GM19395 (cell line): ENCODE measurements at regions not wholly inside any gene's neighbourhood (a gene's known extent, or its start where the extent isn't known, plus 50 kb on each side); places are given as distances from the start of the nearest gene placed in this dataset.

Experiments used
- ATAC-seq: cut with Tn5 transposase; IDR thresholded peaks from one replicate; pipeline ENCODE4 v1.9.1; 2021; ENCODE audit warnings: mild to moderate bottlenecking, moderate library complexity; ENCODE audit not compliant: unreplicated experiment

GRCh38 chr2:145617420-145617819 is 1097.5 kb upstream of the ZEB2 start:
- no peak for ATAC-seq

- ATAC-seq = no peak
These were observed 1095.7 kb upstream of the ZEB2 start for GRCh38 chr2:145615626-145616025.

DNA sequence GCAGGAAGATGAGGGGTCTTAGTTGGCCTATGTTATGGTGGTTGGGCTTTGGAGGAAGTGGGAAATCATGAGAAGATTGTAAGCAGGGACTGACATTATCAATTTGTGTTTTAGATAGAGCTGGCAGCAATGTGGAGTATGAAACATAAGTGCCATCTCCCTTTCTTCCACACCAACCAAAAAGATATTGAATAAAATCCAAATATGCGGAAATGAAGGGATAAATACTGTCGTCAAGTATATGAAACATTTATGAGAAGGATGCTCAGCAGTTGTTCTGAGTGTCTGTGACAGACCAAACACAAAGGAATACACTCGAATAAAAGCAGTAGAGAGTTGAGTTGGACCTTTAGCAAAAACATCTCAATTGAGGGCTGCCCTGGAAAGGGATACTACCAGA is 1090.0 kb upstream of the ZEB2 start:
- no peak for ATAC-seq

DNA sequence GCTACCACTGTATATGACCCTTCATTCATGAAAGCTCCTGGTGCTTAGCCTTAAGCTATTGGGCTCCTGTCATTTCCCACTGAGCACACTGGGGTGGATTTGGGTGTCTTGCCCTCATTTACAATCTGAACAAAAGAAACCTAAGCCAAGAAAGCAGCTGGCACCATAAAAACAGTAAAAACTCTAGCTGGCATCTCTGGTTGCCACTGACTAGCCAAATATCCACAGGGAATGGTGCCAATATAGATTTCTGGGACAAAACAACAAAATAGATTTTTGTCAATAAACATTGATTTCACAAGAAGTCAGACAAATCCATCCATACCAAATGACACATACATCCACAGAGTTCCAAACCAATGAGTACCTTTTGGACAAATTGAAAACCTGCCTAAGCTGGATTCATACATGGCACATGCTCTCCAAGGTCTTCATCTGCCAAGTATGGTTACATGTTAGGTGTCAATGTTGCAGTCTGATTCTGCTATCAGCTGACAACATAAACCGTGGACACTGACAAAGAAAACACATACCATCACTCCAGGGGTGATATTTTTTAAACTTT is 1081.5 kb upstream of the ZEB2 start:
- ATAC-seq = no peak

- ATAC-seq = no peak
These were observed 1080.9 kb upstream of the ZEB2 start for GRCh38 chr2:145600811-145601210.

DNA sequence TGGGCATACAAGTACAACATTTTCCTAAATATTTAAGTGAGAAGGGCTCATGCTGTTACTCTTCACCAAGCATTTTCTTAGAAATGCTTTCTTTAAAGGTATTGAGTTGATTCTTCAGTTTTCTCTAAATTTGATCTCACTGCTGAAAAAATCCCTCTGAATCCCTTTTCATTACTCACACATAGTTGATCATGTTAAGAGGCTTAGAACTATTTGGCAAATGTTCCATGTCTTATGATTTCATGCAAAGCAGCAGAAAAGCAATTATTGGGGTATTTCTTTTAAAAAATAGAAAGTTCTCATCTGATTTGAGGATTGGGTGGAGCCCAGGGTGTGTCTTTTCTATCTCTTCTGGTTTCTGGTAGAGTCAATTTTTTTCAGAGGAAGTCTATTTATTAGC is 1079.8 kb upstream of the ZEB2 start:
- ATAC-seq = no peak

GRCh38 chr2:145598434-145598833 is 1078.5 kb upstream of the ZEB2 start:
- ATAC-seq = no peak

- no peak for ATAC-seq
These were observed 1077.9 kb upstream of the ZEB2 start for GRCh38 chr2:145597809-145598208.

GRCh38 chr2:145597006-145597405 is 1077.1 kb upstream of the ZEB2 start:
- no peak for ATAC-seq

DNA sequence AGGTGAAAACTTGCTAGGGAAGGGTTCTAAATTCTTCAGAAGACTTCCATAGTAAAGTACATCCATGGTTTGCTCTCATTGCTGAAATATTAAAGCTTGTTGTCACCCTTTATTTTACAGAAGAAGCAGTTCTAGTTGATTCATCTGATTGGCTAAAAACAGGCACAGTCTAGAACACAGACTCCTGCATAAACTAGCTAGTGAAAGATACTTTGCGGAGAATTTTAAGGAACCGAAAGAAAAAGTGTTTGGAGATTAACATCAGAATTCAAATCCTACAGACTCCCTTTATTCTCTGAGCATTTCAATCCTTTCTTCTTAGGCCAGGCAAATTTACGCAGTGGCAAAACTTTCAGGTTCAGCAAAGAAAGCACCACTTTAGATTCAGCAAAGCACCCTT is 1076.5 kb upstream of the ZEB2 start:
- ATAC-seq = peak; percentile 42

DNA sequence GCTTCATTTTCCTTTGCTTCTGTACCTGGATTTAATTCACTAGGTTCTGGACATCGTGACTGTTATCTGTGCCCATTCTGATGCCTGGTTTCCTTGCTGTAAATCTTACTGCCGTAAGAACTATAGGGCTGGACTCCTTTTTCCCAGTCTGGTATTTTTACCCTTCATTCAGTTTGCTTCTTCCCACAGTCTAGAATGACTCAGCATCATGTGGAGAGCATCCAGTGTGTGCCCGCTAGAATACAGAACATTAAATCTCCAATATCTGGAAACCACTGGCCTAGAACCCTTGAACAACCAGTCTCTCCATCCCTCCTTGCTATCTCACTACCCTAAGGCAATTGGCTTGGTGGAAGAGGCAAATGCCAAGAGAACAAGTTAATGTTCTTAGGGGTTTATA is 1075.4 kb upstream of the ZEB2 start:
- no peak for ATAC-seq

GRCh38 chr2:145593991-145594614 is 1074.2 kb upstream of the ZEB2 start:
- peak; percentile 11 for ATAC-seq

- ATAC-seq = peak; percentile 42
These were observed 1073.4 kb upstream of the ZEB2 start for GRCh38 chr2:145593280-145593679.

GRCh38 chr2:145592361-145592760 is 1072.4 kb upstream of the ZEB2 start:
- no peak for ATAC-seq

GRCh38 chr2:145591109-145591809 is 1071.3 kb upstream of the ZEB2 start:
- ATAC-seq = no peak

- no peak for ATAC-seq
These were observed 1068.0 kb upstream of the ZEB2 start for GRCh38 chr2:145587922-145588321.

DNA sequence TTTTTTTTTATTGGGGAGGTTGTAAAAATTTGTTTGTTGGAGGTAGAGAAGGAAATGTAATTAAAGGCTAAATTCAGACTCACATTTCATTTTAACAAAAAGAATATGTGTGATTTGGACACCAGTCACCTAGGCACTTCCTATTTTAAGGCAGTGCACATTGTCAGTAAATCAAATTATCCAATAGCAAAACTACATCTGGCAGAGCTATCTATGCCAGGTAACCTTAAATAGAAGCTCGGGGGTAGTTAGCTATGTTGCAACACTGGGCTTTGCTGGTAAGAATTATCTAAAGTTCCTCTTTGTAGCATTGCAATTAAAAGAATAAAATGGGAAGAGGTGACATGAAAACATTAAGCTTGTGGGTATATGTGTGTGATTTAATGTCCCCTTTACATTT is 1064.4 kb upstream of the ZEB2 start:
- ATAC-seq = no peak

DNA sequence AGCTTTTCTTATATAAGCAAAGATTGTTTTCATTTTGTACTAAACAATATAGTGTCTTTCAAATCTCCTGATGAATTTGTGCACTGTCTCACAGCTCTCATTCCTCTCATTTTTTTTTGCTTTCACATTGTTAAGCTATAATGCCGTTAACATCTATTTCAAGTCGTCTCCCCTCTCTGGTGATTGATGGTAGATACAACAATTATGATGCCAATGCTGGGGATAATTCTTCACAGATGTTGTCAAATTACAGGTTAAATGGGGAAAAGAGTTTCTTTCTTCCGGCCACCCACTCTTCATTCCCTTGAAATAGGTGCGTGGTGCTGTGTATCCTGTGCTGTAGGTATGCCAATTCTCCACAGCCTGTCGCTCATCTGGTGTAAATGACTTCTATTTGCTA is 1053.7 kb upstream of the ZEB2 start:
- no peak for ATAC-seq

DNA sequence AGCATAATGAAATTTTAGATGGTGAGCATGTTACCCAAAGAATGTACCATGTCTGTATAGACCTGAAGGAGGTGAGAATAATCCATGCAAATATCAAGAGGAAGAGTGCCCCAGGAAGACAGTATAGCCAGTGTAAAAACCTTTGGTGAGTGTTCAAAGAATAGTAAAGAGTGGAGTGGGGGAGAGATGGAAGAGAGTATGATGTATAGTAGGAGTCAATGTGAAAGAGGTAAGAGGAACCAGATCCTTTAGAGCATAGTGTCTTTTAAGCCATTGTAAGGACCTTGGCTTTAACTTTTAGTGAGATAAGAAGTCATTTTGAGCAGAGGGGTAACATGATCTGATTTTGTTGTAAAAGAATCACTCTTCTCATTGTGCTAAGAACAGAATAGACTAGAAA is 1052.3 kb upstream of the ZEB2 start:
- ATAC-seq = no peak

GRCh38 chr2:145569108-145569507 is 1049.2 kb upstream of the ZEB2 start:
- ATAC-seq = no peak

DNA sequence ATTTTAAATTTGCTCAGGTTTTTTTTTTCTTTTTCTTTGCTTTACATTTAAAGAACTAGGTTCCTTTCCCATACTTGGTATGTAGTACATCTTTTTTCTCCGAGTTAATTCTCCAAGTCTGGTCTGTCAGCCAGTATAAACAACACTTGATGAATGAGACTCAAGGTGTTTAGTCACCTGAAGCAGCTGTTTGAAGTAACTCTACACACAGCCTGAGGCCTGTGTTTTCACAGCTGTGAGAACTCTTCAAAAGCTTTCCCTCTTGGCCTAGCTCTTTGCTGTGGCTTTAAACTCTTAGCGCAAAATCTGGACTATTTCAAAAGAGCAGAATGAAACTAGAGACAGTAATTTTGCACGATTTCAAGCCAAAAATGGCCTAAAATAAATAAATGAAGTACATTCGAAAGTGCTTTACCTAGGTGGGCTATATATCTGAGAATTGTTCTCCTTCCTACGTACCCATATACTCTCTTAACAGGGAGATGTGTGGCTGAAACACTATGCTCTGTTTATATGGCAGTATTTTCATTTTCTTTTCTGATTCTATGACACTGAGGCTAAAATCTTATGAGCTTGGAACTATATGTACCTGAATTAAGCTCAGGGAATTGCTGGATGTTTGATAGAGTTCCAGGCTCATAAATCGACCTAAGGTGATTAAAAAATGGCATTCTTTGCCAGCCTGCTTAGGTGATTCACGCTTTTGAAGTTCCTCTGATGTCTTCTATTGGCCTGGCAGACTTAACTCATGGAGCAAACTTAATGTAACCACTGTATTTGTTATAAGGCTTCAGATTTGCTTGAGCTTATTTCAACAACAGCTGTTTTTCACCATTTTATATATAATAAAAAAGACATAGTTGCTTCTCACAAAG is 1044.1 kb upstream of the ZEB2 start:
- ATAC-seq = no peak

GRCh38 chr2:145561152-145561551 is 1041.2 kb upstream of the ZEB2 start:
- ATAC-seq = no peak
